Kidney epithelial cell (primary cell): ENCODE measurements at regions not wholly inside any gene's neighbourhood (a gene's known extent, or its start where the extent isn't known, plus 50 kb on each side); places are given as distances from the start of the nearest gene placed in this dataset.

Source experiments
- DNase-seq: peaks from one replicate; pipeline ENCODE4 v3.0.0-alpha.2; 2010; ENCODE audit warnings: low read depth
- H3K27me3 ChIP-seq: 2 replicates; pipeline ENCODE4 v1.6.0; 2011; ENCODE audit warnings: low read length; ENCODE audit not compliant: control insufficient read depth, insufficient read depth
- H3K36me3 ChIP-seq: 2 replicates; pipeline ENCODE4 v1.5.1; 2011; ENCODE audit warnings: low read length; ENCODE audit not compliant: control insufficient read depth, insufficient read depth
- H3K4me3 ChIP-seq: 2 replicates; pipeline ENCODE4 v1.5.1; 2011; ENCODE audit warnings: low read depth, mild to moderate bottlenecking, control low read depth, low read length
- CTCF ChIP-seq: IDR thresholded peaks from 2 replicates; pipeline ENCODE4 v1.5.1; 2011; ENCODE audit warnings: mild to moderate bottlenecking, moderate library complexity, low read length, control low read depth, inconsistent platforms; ENCODE audit not compliant: insufficient read depth, poor library complexity, severe bottlenecking

GRCh38 chr1:213464786-213465460, 413.9 kb downstream of the RPS6KC1 start:
- H3K36me3 ChIP-seq: no peaks in the 10 kb centered on the region
- no peak for DNase-seq
- TF ChIP-seq CTCF: no peak

GRCh38 chr1:213466541-213466940, 415.5 kb downstream of the RPS6KC1 start:
- no peak overlapping the region for H3K4me3 ChIP-seq
- no peak for TF ChIP-seq CTCF
- H3K27me3 ChIP-seq: no peaks in the 10 kb centered on the region
- no peak for DNase-seq
- H3K36me3 ChIP-seq: no peaks in the 10 kb centered on the region

More at GRCh38 chr1:213464786-213465460, 413.9 kb downstream of the RPS6KC1 start:
- Histone ChIP-seq H3K4me3 (no peak overlapping the region), H3K27me3 (no peaks in the 10 kb centered on the region)

- Histone ChIP-seq H3K4me3 (no peak overlapping the region), H3K27me3 (no peaks in the 10 kb centered on the region), H3K36me3 (no peaks in the 10 kb centered on the region)
- no peak for DNase-seq
- no peak for TF ChIP-seq CTCF
Measured at GRCh38 chr1:213474054-213474453, 423.0 kb downstream of the RPS6KC1 start.

- H3K27me3 ChIP-seq: no peaks in the 10 kb centered on the region
- no peak for DNase-seq
- no peaks in the 10 kb centered on the region for H3K36me3 ChIP-seq
- no peak for TF ChIP-seq CTCF
- no peak overlapping the region for H3K4me3 ChIP-seq
Measured at GRCh38 chr1:213481395-213481794, 430.4 kb downstream of the RPS6KC1 start.

GRCh38 chr1:213484333-213484732, 433.3 kb downstream of the RPS6KC1 start:
- no peak for TF ChIP-seq CTCF
- Histone ChIP-seq H3K36me3 (no peaks in the 10 kb centered on the region), H3K4me3 (no peak overlapping the region), H3K27me3 (no peaks in the 10 kb centered on the region)
- DNase-seq: no peak

GRCh38 chr1:213484758-213485157, 433.7 kb downstream of the RPS6KC1 start:
- Histone ChIP-seq H3K27me3 (no peaks in the 10 kb centered on the region), H3K4me3 (no peak overlapping the region), H3K36me3 (no peaks in the 10 kb centered on the region)
- DNase-seq: no peak
- no peak for TF ChIP-seq CTCF
